ENCODE measurements at regions not wholly inside any gene's neighbourhood (a gene's known extent, or its start where the extent isn't known, plus 50 kb on each side); places are given as distances from the start of the nearest gene placed in this dataset.

- Histone ChIP-seq H4K20me1 (ENCODE audit: insufficient read depth, low read length) (no peaks in the 10 kb centered on the region), H2AFZ (ENCODE audit: low read depth, low read length) (no peak overlapping the region), H3K4me1 (ENCODE audit: low read length) (no peaks in the 10 kb centered on the region), H3K36me3 (replicated peaks; ENCODE audit: low read depth, low read length) (no peaks in the 10 kb centered on the region), H3K4me2 (ENCODE audit: low read length) (no peak overlapping the region), H3K9me3 (ENCODE audit: insufficient read depth, low read length) (no peaks in the 10 kb centered on the region), H3K79me2 (ENCODE audit: low read length) (no peaks in the 10 kb centered on the region), H3K4me3 (ENCODE audit: low read length) (no peak overlapping the region), H3K9ac (ENCODE audit: low read length) (no peak overlapping the region), H3K27me3 (ENCODE audit: low read depth, low read length) (no peaks in the 10 kb centered on the region), H3K27ac (ENCODE audit: low read length) (no peak overlapping the region)
- no peak for TF ChIP-seq EZH2phosphoT487 (IDR thresholded peaks at IDR 0.05; ENCODE audit: low read depth)
- no peak for TF ChIP-seq CTCF (IDR thresholded peaks at IDR 0.05; ENCODE audit: low read depth, low read length)
These were observed 149.9 kb upstream of the TWIST2 start for GRCh38 chr2:238698072-238698352.

- Histone ChIP-seq H3K4me2 (ENCODE audit: low read length) (no peak overlapping the region), H2AFZ (ENCODE audit: low read depth, low read length) (no peak overlapping the region), H3K36me3 (replicated peaks; ENCODE audit: low read depth, low read length) (no peaks in the 10 kb centered on the region), H3K27ac (ENCODE audit: low read length) (no peak overlapping the region), H3K4me1 (ENCODE audit: low read length) (no peaks in the 10 kb centered on the region), H3K4me3 (ENCODE audit: low read length) (no peak overlapping the region), H3K27me3 (ENCODE audit: low read depth, low read length) (no peaks in the 10 kb centered on the region), H3K9me3 (ENCODE audit: insufficient read depth, low read length) (no peaks in the 10 kb centered on the region), H3K9ac (ENCODE audit: low read length) (no peak overlapping the region), H4K20me1 (ENCODE audit: insufficient read depth, low read length) (no peaks in the 10 kb centered on the region), H3K79me2 (ENCODE audit: low read length) (no peaks in the 10 kb centered on the region)
- TF ChIP-seq EZH2phosphoT487 (IDR thresholded peaks at IDR 0.05; ENCODE audit: low read depth) = no peak
- TF ChIP-seq CTCF (IDR thresholded peaks at IDR 0.05; ENCODE audit: low read depth, low read length) = no peak
These were observed 149.2 kb upstream of the TWIST2 start for GRCh38 chr2:238698451-238699306.

GRCh38 chr2:238699307-238700116 lies 148.4 kb upstream of the TWIST2 start:
- Histone ChIP-seq H3K9ac (ENCODE audit: low read length) (no peak overlapping the region), H3K4me1 (ENCODE audit: low read length) (no peaks in the 10 kb centered on the region), H3K4me2 (ENCODE audit: low read length) (no peak overlapping the region), H3K36me3 (replicated peaks; ENCODE audit: low read depth, low read length) (no peaks in the 10 kb centered on the region), H3K4me3 (ENCODE audit: low read length) (no peak overlapping the region), H3K27ac (ENCODE audit: low read length) (no peak overlapping the region), H3K27me3 (ENCODE audit: low read depth, low read length) (no peaks in the 10 kb centered on the region), H2AFZ (ENCODE audit: low read depth, low read length) (no peak overlapping the region), H4K20me1 (ENCODE audit: insufficient read depth, low read length) (no peaks in the 10 kb centered on the region), H3K79me2 (ENCODE audit: low read length) (no peaks in the 10 kb centered on the region), H3K9me3 (ENCODE audit: insufficient read depth, low read length) (no peaks in the 10 kb centered on the region)
- TF ChIP-seq CTCF (IDR thresholded peaks at IDR 0.05; ENCODE audit: low read depth, low read length) = no peak
- TF ChIP-seq EZH2phosphoT487 (IDR thresholded peaks at IDR 0.05; ENCODE audit: low read depth) = no peak

- no peak overlapping the region for H3K27ac ChIP-seq (ENCODE audit: low read length)
- no peaks in the 10 kb centered on the region for H4K20me1 ChIP-seq (ENCODE audit: insufficient read depth, low read length)
- no peaks in the 10 kb centered on the region for H3K4me1 ChIP-seq (ENCODE audit: low read length)
- H3K79me2 ChIP-seq (ENCODE audit: low read length) = no peaks in the 10 kb centered on the region
- H3K36me3 ChIP-seq (replicated peaks; ENCODE audit: low read depth, low read length) = no peaks in the 10 kb centered on the region
- no peaks in the 10 kb centered on the region for H3K9me3 ChIP-seq (ENCODE audit: insufficient read depth, low read length)
- no peaks in the 10 kb centered on the region for H3K27me3 ChIP-seq (ENCODE audit: low read depth, low read length)
- no peak overlapping the region for H3K4me2 ChIP-seq (ENCODE audit: low read length)
- TF ChIP-seq CTCF (IDR thresholded peaks at IDR 0.05; ENCODE audit: low read depth, low read length) (no peak), EZH2phosphoT487 (IDR thresholded peaks at IDR 0.05; ENCODE audit: low read depth) (no peak)
- H2AFZ ChIP-seq (ENCODE audit: low read depth, low read length) = no peak overlapping the region
- no peak overlapping the region for H3K9ac ChIP-seq (ENCODE audit: low read length)
- no peak overlapping the region for H3K4me3 ChIP-seq (ENCODE audit: low read length)
These were observed 147.8 kb upstream of the TWIST2 start for GRCh38 chr2:238700117-238700457.
